ENCODE measurements at regions not wholly inside any gene's neighbourhood (a gene's known extent, or its start where the extent isn't known, plus 50 kb on each side); places are given as distances from the start of the nearest gene placed in this dataset.

DNA sequence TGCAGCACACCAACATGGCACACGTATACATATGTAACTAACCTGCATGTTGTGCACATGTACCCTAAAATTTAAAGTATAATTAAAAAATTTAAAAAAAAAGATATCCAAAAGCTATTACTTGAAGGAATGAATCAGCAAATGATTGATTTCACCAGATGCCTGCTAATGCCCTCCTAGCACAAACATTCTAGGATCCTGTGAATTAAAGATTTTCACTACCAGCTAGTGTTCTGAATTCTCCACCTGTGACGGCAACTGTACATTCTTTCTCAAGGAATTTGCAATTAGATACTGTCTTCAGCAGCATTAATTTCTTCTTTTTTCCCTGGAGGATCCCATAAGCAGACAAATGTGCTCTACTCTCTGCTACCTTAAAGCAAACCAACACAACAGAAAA is 694.9 kb downstream of the NTRK3 start:
- Histone ChIP-seq H3K27me3 (no peaks in the 10 kb centered on the region), H3K4me1 (no peaks in the 10 kb centered on the region), H3K9me3 (peaks cover 0 to 3% (median 0%) of the 10 kb centered on the region in 4 donors), H3K27ac (no peak overlapping the region), H3K36me3 (no peaks in the 10 kb centered on the region), H3K4me3 (no peak overlapping the region)
- TF ChIP-seq, protein P1, sequence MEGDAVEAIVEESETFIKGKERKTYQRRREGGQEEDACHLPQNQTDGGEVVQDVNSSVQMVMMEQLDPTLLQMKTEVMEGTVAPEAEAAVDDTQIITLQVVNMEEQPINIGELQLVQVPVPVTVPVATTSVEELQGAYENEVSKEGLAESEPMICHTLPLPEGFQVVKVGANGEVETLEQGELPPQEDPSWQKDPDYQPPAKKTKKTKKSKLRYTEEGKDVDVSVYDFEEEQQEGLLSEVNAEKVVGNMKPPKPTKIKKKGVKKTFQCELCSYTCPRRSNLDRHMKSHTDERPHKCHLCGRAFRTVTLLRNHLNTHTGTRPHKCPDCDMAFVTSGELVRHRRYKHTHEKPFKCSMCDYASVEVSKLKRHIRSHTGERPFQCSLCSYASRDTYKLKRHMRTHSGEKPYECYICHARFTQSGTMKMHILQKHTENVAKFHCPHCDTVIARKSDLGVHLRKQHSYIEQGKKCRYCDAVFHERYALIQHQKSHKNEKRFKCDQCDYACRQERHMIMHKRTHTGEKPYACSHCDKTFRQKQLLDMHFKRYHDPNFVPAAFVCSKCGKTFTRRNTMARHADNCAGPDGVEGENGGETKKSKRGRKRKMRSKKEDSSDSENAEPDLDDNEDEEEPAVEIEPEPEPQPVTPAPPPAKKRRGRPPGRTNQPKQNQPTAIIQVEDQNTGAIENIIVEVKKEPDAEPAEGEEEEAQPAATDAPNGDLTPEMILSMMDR (IDR thresholded peaks at IDR 0.05), result no peak
- TF ChIP-seq EP300 (IDR thresholded peaks at IDR 0.05) (no peak), POLR2A (IDR thresholded peaks at IDR 0.05) (no peak), POLR2AphosphoS5 (IDR thresholded peaks at IDR 0.05) (no peak)
- intact Hi-C loops (cut with DNase I; ENCODE audit: low total_unique reads), result no loop called here
- WGBS, 5 donors, result 91 to 95% (median 94%) methylated on average over 2 of the region's 2 CpGs
- no peak for DNase-seq

DNA sequence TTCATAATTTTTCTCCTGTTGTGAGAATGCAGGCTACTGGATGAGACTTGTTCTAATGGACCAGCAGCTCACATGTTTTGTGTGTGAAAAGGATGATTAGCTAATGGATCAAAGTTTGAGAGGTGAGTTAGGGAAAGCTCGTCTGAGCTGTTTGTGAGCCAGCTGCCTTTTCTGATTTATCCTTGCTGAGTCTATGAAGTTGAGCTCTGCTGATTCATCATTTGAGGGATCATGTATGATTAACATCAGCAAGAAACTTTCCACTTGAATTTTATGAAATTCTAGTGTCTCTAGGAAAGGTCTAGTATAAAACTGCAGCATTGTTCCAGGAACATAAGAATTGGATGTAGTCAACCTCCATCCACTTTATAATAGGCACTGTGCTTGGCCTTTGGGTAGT is 698.7 kb downstream of the NTRK3 start:
- TF ChIP-seq POLR2AphosphoS5 (IDR thresholded peaks at IDR 0.05), result no peak
- no peak for TF ChIP-seq POLR2A (IDR thresholded peaks at IDR 0.05)
- no peak for TF ChIP-seq EP300 (IDR thresholded peaks at IDR 0.05)
- TF ChIP-seq, protein P1 (IDR thresholded peaks at IDR 0.05), result no peak
- peaks cover 0 to 17% (median 8%) of the 10 kb centered on the region in 4 donors for H3K9me3 ChIP-seq
- no peak overlapping the region for H3K27ac ChIP-seq
- DNase-seq, result no peak
- WGBS, 5 donors, result 17 to 38% (median 25%) methylated on average over 1 of the region's 1 CpG
- H3K4me3 ChIP-seq, result no peak overlapping the region
- H3K36me3 ChIP-seq, result no peaks in the 10 kb centered on the region
- no peaks in the 10 kb centered on the region for H3K27me3 ChIP-seq
- H3K4me1 ChIP-seq, result no peaks in the 10 kb centered on the region
- intact Hi-C loops (cut with DNase I; ENCODE audit: low total_unique reads), result no loop called here

DNA sequence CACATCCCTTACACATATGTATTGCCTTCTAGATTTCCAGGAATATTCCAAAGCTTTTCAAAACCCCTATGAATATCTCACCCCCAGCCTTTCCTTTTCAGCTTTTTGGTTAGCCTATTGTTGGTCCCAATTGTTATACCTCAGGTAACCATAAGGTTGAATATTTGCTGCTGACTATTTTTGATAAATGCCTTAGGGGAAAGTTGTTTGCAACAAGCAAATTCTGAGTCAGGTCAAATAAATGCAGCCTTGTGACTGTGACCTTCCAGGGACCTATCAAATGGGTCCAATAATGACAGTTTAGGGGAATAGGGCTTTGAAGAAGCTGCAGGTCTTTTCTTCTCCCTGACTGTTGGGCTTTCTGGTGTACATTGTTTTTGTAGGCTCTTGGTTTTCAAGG is 699.7 kb downstream of the NTRK3 start:
- Histone ChIP-seq H3K9me3 (peaks cover 0 to 17% (median 9%) of the 10 kb centered on the region in 4 donors), H3K27ac (no peak overlapping the region), H3K4me3 (no peak overlapping the region), H3K27me3 (no peaks in the 10 kb centered on the region), H3K36me3 (no peaks in the 10 kb centered on the region), H3K4me1 (no peaks in the 10 kb centered on the region)
- no peak for TF ChIP-seq POLR2A (IDR thresholded peaks at IDR 0.05)
- no peak for TF ChIP-seq EP300 (IDR thresholded peaks at IDR 0.05)
- TF ChIP-seq, protein P1 (IDR thresholded peaks at IDR 0.05), result no peak
- no peak for TF ChIP-seq POLR2AphosphoS5 (IDR thresholded peaks at IDR 0.05)
- DNase-seq, result no peak
- intact Hi-C loops (cut with DNase I; ENCODE audit: low total_unique reads), result no loop called here

- Histone ChIP-seq H3K36me3 (no peaks in the 10 kb centered on the region), H3K4me1 (no peaks in the 10 kb centered on the region), H3K9me3 (peaks cover 0 to 20% (median 9%) of the 10 kb centered on the region in 4 donors), H3K27ac (no peak overlapping the region), H3K27me3 (no peaks in the 10 kb centered on the region), H3K4me3 (no peak overlapping the region)
- TF ChIP-seq EP300 (IDR thresholded peaks at IDR 0.05) (no peak), POLR2AphosphoS5 (IDR thresholded peaks at IDR 0.05) (no peak), POLR2A (IDR thresholded peaks at IDR 0.05) (no peak)
- TF ChIP-seq, protein P1 (IDR thresholded peaks at IDR 0.05), result no peak
- WGBS, 5 donors, result 74 to 85% (median 80%) methylated on average over 6 of the region's 6 CpGs
- intact Hi-C loops (cut with DNase I; ENCODE audit: low total_unique reads), result no loop called here
- no peak for DNase-seq
These were observed 706.7 kb downstream of the NTRK3 start for GRCh38 chr15:87549860-87550259.
